Neural progenitor cell (in vitro differentiated cells): ENCODE measurements at regions not wholly inside any gene's neighbourhood (a gene's known extent, or its start where the extent isn't known, plus 50 kb on each side); places are given as distances from the start of the nearest gene placed in this dataset.

ENCODE experiments used
- EZH2 ChIP-seq: fragments of 200-600 bp; sonication (generic); IDR thresholded peaks from 2 replicates; pipeline ENCODE4 v1.6.1; 2017; ENCODE audit warnings: antibody characterized with exemption, mild to moderate bottlenecking, moderate library complexity
- EZH2phosphoT487 ChIP-seq: fragments of 200-600 bp; sonication (generic); IDR thresholded peaks from 2 replicates; pipeline ENCODE4 v1.6.1; 2017; ENCODE audit warnings: antibody characterized with exemption
- TF ChIP-seq, protein P1 (sequence below): fragments of 200-600 bp; sonication (generic); IDR thresholded peaks from 2 replicates; pipeline ENCODE4 v1.5.1; 2017; ENCODE audit warnings: antibody characterized with exemption, mild to moderate bottlenecking

DNA sequence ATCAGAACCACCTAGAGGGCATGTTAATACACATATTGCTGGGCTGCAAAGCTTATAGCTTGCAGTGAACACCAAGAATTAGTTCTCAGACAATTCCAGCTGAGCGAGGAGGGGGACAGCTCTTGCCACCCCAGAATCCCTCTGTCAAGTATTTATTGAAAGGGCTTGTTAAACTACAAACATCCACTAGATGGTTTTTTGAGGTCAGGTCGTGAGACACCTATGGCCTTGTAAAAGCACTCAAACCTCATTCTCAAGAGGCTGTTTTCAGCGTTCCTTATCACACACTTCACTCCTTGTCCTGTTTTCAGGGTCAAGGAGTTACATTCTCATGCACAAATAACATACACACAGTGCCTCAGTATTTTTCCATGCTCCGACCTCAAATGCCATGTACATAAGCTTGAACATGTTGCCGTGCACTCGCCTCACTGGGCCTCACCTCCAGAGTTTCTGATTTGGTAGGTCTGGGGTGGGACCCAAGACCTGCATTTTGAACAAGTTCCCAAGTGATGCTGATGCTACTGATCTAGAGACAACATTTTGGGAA is 98.8 kb upstream of the PTPRR start:
- TF ChIP-seq, protein P1, sequence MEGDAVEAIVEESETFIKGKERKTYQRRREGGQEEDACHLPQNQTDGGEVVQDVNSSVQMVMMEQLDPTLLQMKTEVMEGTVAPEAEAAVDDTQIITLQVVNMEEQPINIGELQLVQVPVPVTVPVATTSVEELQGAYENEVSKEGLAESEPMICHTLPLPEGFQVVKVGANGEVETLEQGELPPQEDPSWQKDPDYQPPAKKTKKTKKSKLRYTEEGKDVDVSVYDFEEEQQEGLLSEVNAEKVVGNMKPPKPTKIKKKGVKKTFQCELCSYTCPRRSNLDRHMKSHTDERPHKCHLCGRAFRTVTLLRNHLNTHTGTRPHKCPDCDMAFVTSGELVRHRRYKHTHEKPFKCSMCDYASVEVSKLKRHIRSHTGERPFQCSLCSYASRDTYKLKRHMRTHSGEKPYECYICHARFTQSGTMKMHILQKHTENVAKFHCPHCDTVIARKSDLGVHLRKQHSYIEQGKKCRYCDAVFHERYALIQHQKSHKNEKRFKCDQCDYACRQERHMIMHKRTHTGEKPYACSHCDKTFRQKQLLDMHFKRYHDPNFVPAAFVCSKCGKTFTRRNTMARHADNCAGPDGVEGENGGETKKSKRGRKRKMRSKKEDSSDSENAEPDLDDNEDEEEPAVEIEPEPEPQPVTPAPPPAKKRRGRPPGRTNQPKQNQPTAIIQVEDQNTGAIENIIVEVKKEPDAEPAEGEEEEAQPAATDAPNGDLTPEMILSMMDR: no peak
- TF ChIP-seq EZH2: no peak
- no peak for TF ChIP-seq EZH2phosphoT487
